NCI-H345 treated with DMSO at 0.1 percent for 48 hours (cell line): ENCODE measurements at regions not wholly inside any gene's neighbourhood (a gene's known extent, or its start where the extent isn't known, plus 50 kb on each side); places are given as distances from the start of the nearest gene placed in this dataset.
A peak's percentile ranks its signal among the peaks of the same experiment; 100 is the strongest.
"Not testable (repeated sequence)": the region's sequence is repeated elsewhere in the genome, so short reads cannot be mapped to it uniquely, and the experiment has no call there.

Experiments used
- DNase-seq: peaks from one replicate; lab custom pipeline; 2025; ENCODE audit not compliant: unreplicated experiment; lab: John Stamatoyannopoulos, UW

- DNase-seq, result not testable (repeated sequence)
These were observed 291.7 kb upstream of the ZNF322 start for GRCh38 chr6:26951211-26951610.

- DNase-seq, result peak; percentile 83
These were observed 291.4 kb upstream of the PRSS16 start for GRCh38 chr6:26956078-26956600.

- DNase-seq, result peak; percentile 25
These were observed 290.8 kb upstream of the PRSS16 start for GRCh38 chr6:26956601-26957184.

- not testable (repeated sequence) for DNase-seq
These were observed 289.9 kb upstream of the PRSS16 start for GRCh38 chr6:26957399-26958127.

GRCh38 chr6:26961236-26961635 lies 286.3 kb upstream of the PRSS16 start:
- not testable (repeated sequence) for DNase-seq

GRCh38 chr6:27002447-27002846 lies 245.1 kb upstream of the PRSS16 start:
- no peak for DNase-seq

- DNase-seq, result no peak
These were observed 240.5 kb upstream of the PRSS16 start for GRCh38 chr6:27007020-27007419.

GRCh38 chr6:27008613-27009012 lies 238.9 kb upstream of the PRSS16 start:
- not testable (repeated sequence) for DNase-seq

GRCh38 chr6:27014053-27014452 lies 233.4 kb upstream of the PRSS16 start:
- DNase-seq, result not testable (repeated sequence)

- DNase-seq, result no peak
These were observed 230.8 kb upstream of the PRSS16 start for GRCh38 chr6:27016689-27017088.

GRCh38 chr6:27018401-27018800 lies 229.1 kb upstream of the PRSS16 start:
- not testable (repeated sequence) for DNase-seq

- peak; percentile 76 for DNase-seq
These were observed 227.6 kb upstream of the PRSS16 start for GRCh38 chr6:27019651-27020552.

- DNase-seq, result no peak
These were observed 227.0 kb upstream of the PRSS16 start for GRCh38 chr6:27020553-27020880.

- DNase-seq, result no peak
These were observed 223.8 kb upstream of the PRSS16 start for GRCh38 chr6:27023664-27024063.

GRCh38 chr6:27025351-27025750 lies 222.2 kb upstream of the PRSS16 start:
- no peak for DNase-seq

- no peak for DNase-seq
These were observed 221.1 kb upstream of the PRSS16 start for GRCh38 chr6:27026361-27026760.

- no peak for DNase-seq
These were observed 216.2 kb upstream of the PRSS16 start for GRCh38 chr6:27031302-27031701.

GRCh38 chr6:27038498-27038897 lies 209.0 kb upstream of the PRSS16 start:
- no peak for DNase-seq

- DNase-seq, result no peak
These were observed 207.1 kb upstream of the PRSS16 start for GRCh38 chr6:27040244-27041042.

GRCh38 chr6:27043244-27043643 lies 204.3 kb upstream of the PRSS16 start:
- DNase-seq, result no peak

GRCh38 chr6:27045131-27045530 lies 202.4 kb upstream of the PRSS16 start:
- DNase-seq, result not testable (repeated sequence)
